ENCODE measurements at regions not wholly inside any gene's neighbourhood (a gene's known extent, or its start where the extent isn't known, plus 50 kb on each side); places are given as distances from the start of the nearest gene placed in this dataset.

DNA sequence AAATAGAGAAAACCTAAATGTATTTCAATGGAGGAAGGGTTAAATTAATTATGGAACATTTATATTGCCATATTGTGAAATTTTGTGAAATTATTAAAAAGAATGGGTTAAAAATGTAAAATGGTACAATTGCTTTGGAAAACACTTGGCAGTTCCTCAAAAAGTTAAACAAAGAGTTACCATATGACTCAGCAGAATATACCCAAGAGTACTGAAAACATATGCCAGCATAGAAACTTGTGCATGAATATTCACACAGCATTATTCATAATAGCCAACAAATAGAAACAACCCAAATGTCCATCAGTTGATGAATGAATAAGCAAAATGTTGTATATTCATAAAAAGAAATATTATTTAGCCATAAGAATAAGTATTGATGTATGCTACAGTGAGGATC, 181.0 kb upstream of the MAST4 start:
- no peak for DNase-seq
- POLR2A ChIA-PET (ENCODE audit: partially characterized antibody): no interaction called here
- no peaks in the 10 kb centered on the region for H3K4me1 Mint-ChIP-seq
- no peak overlapping the region for H3K4me3 ChIP-seq (ENCODE audit: low read length in 2 of 2)
- no peaks in the 10 kb centered on the region for H3K36me3 Mint-ChIP-seq
- H3K36me3 ChIP-seq (ENCODE audit: insufficient read depth, low read length): no peaks in the 10 kb centered on the region
- CTCF ChIA-PET (ENCODE audit: partially characterized antibody): no interaction called here
- no peak overlapping the region for H3K27ac Mint-ChIP-seq
- H3K4me1 ChIP-seq (ENCODE audit: insufficient read depth, low read length): no peaks in the 10 kb centered on the region
- H3K27me3 ChIP-seq (ENCODE audit: insufficient read depth, low read length): no peaks in the 10 kb centered on the region
- no peak overlapping the region for H3K27ac ChIP-seq (ENCODE audit: low read depth, low read length)
- H3K27me3 Mint-ChIP-seq: peaks cover 0 to 2% of the 10 kb centered on the region in 2 donors
- H3K9me3 Mint-ChIP-seq: peaks cover 0 to 3% (median 0%) of the 10 kb centered on the region in 8 donors
- H3K9me3 ChIP-seq (ENCODE audit: control insufficient read depth in 1 of 2, low read length in 2 of 2): no peaks in the 10 kb centered on the region
- no peak overlapping the region for H3K4me3 Mint-ChIP-seq
- intact Hi-C loops (cut with micrococcal nuclease): no loop called here

DNA sequence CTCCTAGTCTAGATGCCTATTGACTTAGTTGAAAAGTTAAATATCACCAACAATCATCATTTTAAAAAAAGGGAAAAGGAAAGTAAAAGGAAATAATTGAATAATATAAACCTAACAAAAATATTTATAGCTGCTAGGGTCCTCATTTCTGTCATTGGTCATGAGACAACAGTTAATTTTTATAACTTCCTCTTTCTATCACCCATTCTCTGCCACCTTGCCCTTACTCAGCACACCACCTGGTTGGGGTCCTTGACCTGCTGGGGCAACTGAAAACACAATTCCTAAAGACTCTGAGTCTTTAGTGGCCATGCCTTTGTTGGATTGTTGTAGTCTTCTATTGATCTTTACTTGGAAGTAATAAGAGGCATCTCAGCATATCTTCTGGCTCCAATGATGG, 179.5 kb upstream of the MAST4 start:
- CTCF ChIA-PET (ENCODE audit: partially characterized antibody): no interaction called here
- no peak overlapping the region for H3K4me3 Mint-ChIP-seq
- Histone ChIP-seq H3K27ac (ENCODE audit: low read depth, low read length) (no peak overlapping the region), H3K27me3 (ENCODE audit: insufficient read depth, low read length) (no peaks in the 10 kb centered on the region), H3K4me1 (ENCODE audit: insufficient read depth, low read length) (no peaks in the 10 kb centered on the region), H3K4me3 (ENCODE audit: low read length in 2 of 2) (no peak overlapping the region), H3K36me3 (ENCODE audit: insufficient read depth, low read length) (no peaks in the 10 kb centered on the region), H3K9me3 (ENCODE audit: control insufficient read depth in 1 of 2, low read length in 2 of 2) (no peaks in the 10 kb centered on the region)
- intact Hi-C loops (cut with micrococcal nuclease): no loop called here
- H3K9me3 Mint-ChIP-seq: peaks cover 0 to 4% (median 0%) of the 10 kb centered on the region in 8 donors
- peaks cover 0 to 4% of the 10 kb centered on the region in 2 donors for H3K27me3 Mint-ChIP-seq
- no peaks in the 10 kb centered on the region for H3K36me3 Mint-ChIP-seq
- no peak for DNase-seq
- POLR2A ChIA-PET (ENCODE audit: partially characterized antibody): no interaction called here
- H3K27ac Mint-ChIP-seq: no peak overlapping the region
- no peaks in the 10 kb centered on the region for H3K4me1 Mint-ChIP-seq

DNA sequence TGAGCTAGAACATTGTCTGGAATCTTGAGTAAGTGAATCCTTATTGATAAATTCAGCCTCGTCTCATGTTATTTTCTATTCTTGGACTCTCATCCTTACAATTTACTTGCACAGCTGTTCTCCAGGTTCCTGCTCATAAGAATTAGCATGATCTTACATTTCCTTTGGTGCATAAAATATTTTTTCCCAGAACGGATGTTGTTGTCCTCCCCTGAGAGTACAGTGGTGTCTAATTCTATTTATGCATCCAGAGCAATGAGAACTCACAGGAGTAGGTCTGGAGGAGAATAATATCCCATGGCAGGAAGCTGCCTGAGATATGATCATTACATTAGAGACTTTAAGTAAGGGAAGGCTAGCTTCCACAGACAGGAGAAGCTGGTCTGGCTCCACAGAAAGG, 178.4 kb upstream of the MAST4 start:
- intact Hi-C loops (cut with micrococcal nuclease): no loop called here
- peaks cover 2 to 4% of the 10 kb centered on the region in 2 donors for H3K27me3 Mint-ChIP-seq
- H3K27ac Mint-ChIP-seq: no peak overlapping the region
- no peak for DNase-seq
- no peaks in the 10 kb centered on the region for H3K4me1 Mint-ChIP-seq
- no peak overlapping the region for H3K4me3 ChIP-seq (ENCODE audit: low read length in 2 of 2)
- no peak overlapping the region for H3K27ac ChIP-seq (ENCODE audit: low read depth, low read length)
- no peaks in the 10 kb centered on the region for H3K36me3 Mint-ChIP-seq
- ChIA-PET CTCF (ENCODE audit: partially characterized antibody) (no interaction called here), POLR2A (ENCODE audit: partially characterized antibody) (no interaction called here)
- no peaks in the 10 kb centered on the region for H3K9me3 ChIP-seq (ENCODE audit: control insufficient read depth in 1 of 2, low read length in 2 of 2)
- H3K27me3 ChIP-seq (ENCODE audit: insufficient read depth, low read length): no peaks in the 10 kb centered on the region
- H3K4me1 ChIP-seq (ENCODE audit: insufficient read depth, low read length): no peaks in the 10 kb centered on the region
- no peak overlapping the region for H3K4me3 Mint-ChIP-seq
- H3K9me3 Mint-ChIP-seq: peaks cover 0 to 6% (median 4%) of the 10 kb centered on the region in 8 donors
- no peaks in the 10 kb centered on the region for H3K36me3 ChIP-seq (ENCODE audit: insufficient read depth, low read length)

DNA sequence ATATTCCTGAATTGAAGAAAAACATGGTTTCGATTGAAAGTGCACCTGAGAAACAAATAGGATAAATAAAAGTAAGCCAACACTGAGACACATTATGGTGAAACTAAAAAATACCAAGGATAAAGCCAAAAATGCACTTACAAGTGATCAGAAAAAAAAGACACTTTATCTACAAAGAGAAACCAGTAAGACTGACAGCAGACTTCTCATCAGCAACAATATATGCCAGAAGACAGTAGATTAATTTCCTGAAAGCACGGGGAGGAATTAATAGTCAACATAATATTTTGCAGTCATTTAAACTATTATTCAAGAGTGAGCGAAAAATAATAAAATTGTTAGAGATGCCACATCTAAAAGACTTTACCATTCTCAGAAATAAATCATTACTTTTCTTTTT, 172.7 kb upstream of the MAST4 start:
- H3K36me3 Mint-ChIP-seq: peaks cover 0 to 4% of the 10 kb centered on the region in 2 donors
- no peak for DNase-seq
- no peaks in the 10 kb centered on the region for H3K36me3 ChIP-seq (ENCODE audit: insufficient read depth, low read length)
- H3K4me1 Mint-ChIP-seq: no peaks in the 10 kb centered on the region
- CTCF ChIA-PET (ENCODE audit: partially characterized antibody): no interaction called here
- peaks cover 2 to 11% (median 8%) of the 10 kb centered on the region in 8 donors for H3K9me3 Mint-ChIP-seq
- POLR2A ChIA-PET (ENCODE audit: partially characterized antibody): no interaction called here
- no peak overlapping the region for H3K4me3 Mint-ChIP-seq
- H3K27ac ChIP-seq (ENCODE audit: low read depth, low read length): no peak overlapping the region
- intact Hi-C loops (cut with micrococcal nuclease): no loop called here
- H3K27ac Mint-ChIP-seq: no peak overlapping the region
- H3K27me3 Mint-ChIP-seq: peaks cover 2 to 4% of the 10 kb centered on the region in 2 donors
- no peaks in the 10 kb centered on the region for H3K4me1 ChIP-seq (ENCODE audit: insufficient read depth, low read length)
- H3K9me3 ChIP-seq (ENCODE audit: control insufficient read depth in 1 of 2, low read length in 2 of 2): no peaks in the 10 kb centered on the region
- H3K4me3 ChIP-seq (ENCODE audit: low read length in 2 of 2): no peak overlapping the region
- H3K27me3 ChIP-seq (ENCODE audit: insufficient read depth, low read length): no peaks in the 10 kb centered on the region

DNA sequence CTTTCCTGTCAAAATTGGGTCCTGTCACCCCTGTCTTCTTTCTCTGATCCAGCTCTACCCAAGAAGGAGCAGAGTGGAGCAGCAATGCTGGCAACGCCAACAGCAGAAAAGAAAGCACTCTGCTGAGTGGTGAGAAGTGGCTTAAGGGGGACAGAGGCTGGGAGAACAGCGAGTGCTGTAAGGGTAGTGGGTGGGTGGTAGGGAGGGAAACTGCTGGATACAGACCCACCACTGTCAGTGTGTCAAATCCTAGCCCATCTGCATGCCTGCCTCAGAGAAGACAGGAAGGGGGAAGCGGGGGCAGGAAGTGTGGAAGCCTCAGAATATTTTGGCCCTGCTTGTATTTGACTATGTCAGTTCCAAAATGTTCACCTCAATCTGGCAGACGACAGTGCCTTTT, 170.4 kb upstream of the MAST4 start:
- Histone ChIP-seq H3K36me3 (ENCODE audit: insufficient read depth, low read length) (no peaks in the 10 kb centered on the region), H3K9me3 (ENCODE audit: control insufficient read depth in 1 of 2, low read length in 2 of 2) (no peaks in the 10 kb centered on the region), H3K4me1 (ENCODE audit: insufficient read depth, low read length) (no peaks in the 10 kb centered on the region), H3K4me3 (ENCODE audit: low read length in 2 of 2) (no peak overlapping the region), H3K27ac (ENCODE audit: low read depth, low read length) (no peak overlapping the region), H3K27me3 (ENCODE audit: insufficient read depth, low read length) (no peaks in the 10 kb centered on the region)
- ChIA-PET POLR2A (ENCODE audit: partially characterized antibody) (no interaction called here), CTCF (ENCODE audit: partially characterized antibody) (no interaction called here)
- Mint-ChIP-seq H3K4me3 (no peak overlapping the region), H3K4me1 (no peaks in the 10 kb centered on the region), H3K27me3 (peaks cover 2 to 7% of the 10 kb centered on the region in 2 donors), H3K36me3 (peaks cover 0 to 4% of the 10 kb centered on the region in 2 donors), H3K27ac (no peak overlapping the region), H3K9me3 (peaks cover 2 to 12% (median 9%) of the 10 kb centered on the region in 8 donors)
- intact Hi-C loops (cut with micrococcal nuclease): no loop called here
- no peak for DNase-seq

DNA sequence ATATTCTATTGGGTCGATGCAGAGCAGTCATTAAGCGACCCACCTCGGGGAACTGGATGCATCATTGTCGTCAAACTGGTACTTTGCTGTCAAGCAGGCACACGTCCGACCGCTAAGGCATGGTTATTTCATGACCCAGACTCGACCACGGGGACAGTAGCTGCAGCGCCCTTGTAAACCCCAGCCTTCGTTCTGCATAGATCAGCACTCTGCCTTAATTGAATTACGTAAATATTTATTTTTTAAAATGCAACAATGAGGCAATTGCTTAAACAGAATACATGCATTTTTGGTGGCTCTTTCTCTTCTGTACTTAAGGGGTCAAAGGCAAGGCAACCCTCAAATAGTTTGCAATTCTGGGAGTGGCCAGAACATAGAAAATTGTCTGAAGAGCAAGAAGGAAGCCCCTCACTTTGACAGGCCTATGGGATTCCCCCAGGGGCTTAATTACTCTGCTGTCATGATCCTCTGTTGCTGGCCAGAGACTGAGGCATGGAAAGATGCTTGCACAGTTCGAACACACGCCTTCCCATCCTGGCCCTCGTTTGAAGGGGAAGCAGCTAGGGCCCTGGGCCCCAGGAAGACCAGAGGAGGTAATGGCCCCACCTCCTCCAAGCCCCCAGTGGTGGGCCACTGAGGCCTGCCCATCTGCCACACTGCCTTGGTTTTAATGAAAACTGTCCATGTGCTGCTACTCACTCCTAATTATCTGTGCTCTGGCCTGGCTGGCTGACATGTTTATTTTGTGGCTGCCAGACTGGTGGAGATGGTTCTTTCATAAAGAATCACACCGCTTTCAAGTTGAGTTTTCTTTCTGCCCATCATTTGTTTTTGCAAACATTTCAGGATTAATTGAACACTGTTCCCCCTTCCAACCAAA, 169.7 kb upstream of the MAST4 start:
- intact Hi-C loops (cut with micrococcal nuclease): no loop called here
- CTCF ChIA-PET (ENCODE audit: partially characterized antibody): no interaction called here
- H3K27me3 Mint-ChIP-seq: peaks cover 2 to 6% of the 10 kb centered on the region in 2 donors
- H3K36me3 ChIP-seq (ENCODE audit: insufficient read depth, low read length): no peaks in the 10 kb centered on the region
- DNase-seq: no peak
- H3K27ac Mint-ChIP-seq: no peak overlapping the region
- H3K9me3 Mint-ChIP-seq: peaks cover 2 to 10% (median 9%) of the 10 kb centered on the region in 8 donors
- H3K9me3 ChIP-seq (ENCODE audit: control insufficient read depth in 1 of 2, low read length in 2 of 2): no peaks in the 10 kb centered on the region
- H3K4me3 Mint-ChIP-seq: no peak overlapping the region
- H3K36me3 Mint-ChIP-seq: peaks cover 0 to 4% of the 10 kb centered on the region in 2 donors
- POLR2A ChIA-PET (ENCODE audit: partially characterized antibody): no interaction called here
- no peaks in the 10 kb centered on the region for H3K4me1 ChIP-seq (ENCODE audit: insufficient read depth, low read length)
- no peak overlapping the region for H3K27ac ChIP-seq (ENCODE audit: low read depth, low read length)
- no peak overlapping the region for H3K4me3 ChIP-seq (ENCODE audit: low read length in 2 of 2)
- no peaks in the 10 kb centered on the region for H3K4me1 Mint-ChIP-seq
- H3K27me3 ChIP-seq (ENCODE audit: insufficient read depth, low read length): no peaks in the 10 kb centered on the region

DNA sequence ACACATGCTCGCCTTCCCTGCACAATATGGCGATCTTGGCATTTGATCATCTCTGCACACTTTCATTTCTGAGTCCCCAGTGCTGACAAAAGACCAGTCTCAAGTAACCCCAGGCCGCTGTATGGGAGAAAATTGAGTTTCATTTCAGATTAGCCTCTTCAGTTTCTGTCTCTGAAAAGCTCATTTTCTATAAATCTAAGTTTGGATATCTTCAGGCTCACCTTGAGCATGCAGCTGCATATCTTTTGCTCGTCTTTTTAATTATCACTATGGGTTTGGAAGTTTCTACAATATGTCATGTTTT, 169.1 kb upstream of the MAST4 start:
- intact Hi-C loops (cut with micrococcal nuclease): no loop called here
- no peak overlapping the region for H3K27ac ChIP-seq (ENCODE audit: low read depth, low read length)
- ChIA-PET CTCF (ENCODE audit: partially characterized antibody) (no interaction called here), POLR2A (ENCODE audit: partially characterized antibody) (no interaction called here)
- Mint-ChIP-seq H3K4me1 (no peaks in the 10 kb centered on the region), H3K27me3 (peaks cover 2 to 5% of the 10 kb centered on the region in 2 donors), H3K4me3 (no peak overlapping the region), H3K9me3 (peaks cover 2 to 10% (median 10%) of the 10 kb centered on the region in 8 donors), H3K27ac (no peak overlapping the region), H3K36me3 (peaks cover 0 to 4% of the 10 kb centered on the region in 2 donors)
- no peaks in the 10 kb centered on the region for H3K27me3 ChIP-seq (ENCODE audit: insufficient read depth, low read length)
- H3K4me1 ChIP-seq (ENCODE audit: insufficient read depth, low read length): no peaks in the 10 kb centered on the region
- H3K9me3 ChIP-seq (ENCODE audit: control insufficient read depth in 1 of 2, low read length in 2 of 2): no peaks in the 10 kb centered on the region
- H3K4me3 ChIP-seq (ENCODE audit: low read length in 2 of 2): no peak overlapping the region
- DNase-seq: no peak
- no peaks in the 10 kb centered on the region for H3K36me3 ChIP-seq (ENCODE audit: insufficient read depth, low read length)

Data from CD4-positive, alpha-beta memory T cell (primary cell).